ENCODE measurements at regions not wholly inside any gene's neighbourhood (a gene's known extent, or its start where the extent isn't known, plus 50 kb on each side); places are given as distances from the start of the nearest gene placed in this dataset.

DNA sequence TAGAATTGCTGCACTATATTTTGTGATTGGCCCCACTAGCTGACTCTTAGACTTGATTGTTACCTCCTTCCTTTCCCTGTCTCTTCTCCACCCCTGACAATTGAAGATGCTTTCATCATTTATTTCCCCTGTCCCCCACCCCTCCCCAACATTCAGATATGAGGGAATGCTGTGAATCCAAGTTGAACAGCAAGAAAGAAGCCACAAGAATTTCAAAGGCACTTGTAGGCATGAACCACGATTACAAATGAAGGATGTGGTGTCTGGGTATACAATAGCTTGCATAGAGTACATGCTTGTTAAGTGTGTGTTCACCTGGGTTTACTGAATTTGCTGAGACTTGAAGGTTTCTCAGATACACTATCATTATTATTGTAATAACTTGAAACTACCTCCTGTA is 78.3 kb upstream of the TRIO start:
- Mint-ChIP-seq H3K27me3 (ENCODE audit: low read depth) (no peaks in the 10 kb centered on the region), H3K9me3 (peaks cover 0 to 7% of the 10 kb centered on the region in 2 donors), H3K4me3 (no peak overlapping the region), H3K36me3 (ENCODE audit: insufficient read depth in 2 of 2) (no peaks in the 10 kb centered on the region), H3K4me1 (ENCODE audit: low read depth) (no peaks in the 10 kb centered on the region), H3K27ac (no peak overlapping the region)
- DNase-seq (no peak), ATAC-seq (replicated peaks in 1 of 2) (no peak)

DNA sequence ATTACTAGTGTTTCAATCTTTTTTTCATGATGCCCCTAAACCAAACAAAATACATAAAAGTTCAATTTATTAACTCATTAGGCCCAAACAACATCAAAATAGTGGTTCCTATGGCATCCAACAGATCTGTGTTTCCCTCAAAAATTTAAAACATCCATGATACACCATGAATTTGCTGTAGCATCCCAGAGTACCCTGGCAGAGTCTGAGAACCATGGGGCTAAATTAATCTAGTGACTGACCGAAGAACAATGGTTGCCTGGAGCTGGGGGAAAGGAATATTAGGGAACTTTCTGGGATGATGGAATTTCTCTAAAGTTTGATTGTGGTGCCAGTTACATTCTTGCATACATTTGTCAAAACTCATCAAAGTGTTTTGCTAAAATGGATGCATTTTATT is 79.5 kb upstream of the TRIO start:
- ATAC-seq (replicated peaks in 1 of 2): no peak
- no peaks in the 10 kb centered on the region for H3K27me3 Mint-ChIP-seq (ENCODE audit: low read depth)
- H3K36me3 Mint-ChIP-seq (ENCODE audit: insufficient read depth in 2 of 2): no peaks in the 10 kb centered on the region

DNA sequence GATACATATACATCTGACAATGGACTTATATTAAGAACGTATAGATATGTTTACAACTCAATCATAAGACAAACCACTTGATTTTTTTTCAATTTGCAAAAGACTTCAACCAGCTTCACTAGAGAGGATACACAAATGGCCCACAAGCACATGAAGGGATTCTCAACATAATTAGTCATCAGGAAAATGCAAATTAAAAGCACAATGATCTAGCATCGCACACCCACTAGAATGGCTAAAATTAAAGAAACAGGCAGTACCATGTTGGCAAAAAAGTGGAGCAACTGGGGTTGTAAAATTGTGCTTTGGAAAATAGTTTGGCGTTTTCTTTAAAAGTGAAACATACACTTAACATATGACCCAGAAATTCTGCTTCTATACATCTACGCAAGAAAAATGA is 80.0 kb upstream of the TRIO start:
- DNase-seq: no peak
- no peaks in the 10 kb centered on the region for H3K36me3 Mint-ChIP-seq (ENCODE audit: insufficient read depth in 2 of 2)
- H3K4me3 Mint-ChIP-seq: no peak overlapping the region
- H3K27ac Mint-ChIP-seq: no peak overlapping the region
- H3K4me1 Mint-ChIP-seq (ENCODE audit: low read depth): no peaks in the 10 kb centered on the region
- peaks cover 0 to 11% of the 10 kb centered on the region in 2 donors for H3K9me3 Mint-ChIP-seq
- H3K27me3 Mint-ChIP-seq (ENCODE audit: low read depth): no peaks in the 10 kb centered on the region
- ATAC-seq (replicated peaks in 1 of 2): no peak

More for the DNA sequence above, 79.5 kb upstream of the TRIO start:
- no peak for DNase-seq
- Mint-ChIP-seq H3K27ac (no peak overlapping the region), H3K4me1 (ENCODE audit: low read depth) (no peaks in the 10 kb centered on the region), H3K9me3 (peaks cover 0 to 11% of the 10 kb centered on the region in 2 donors), H3K4me3 (no peak overlapping the region)

DNA sequence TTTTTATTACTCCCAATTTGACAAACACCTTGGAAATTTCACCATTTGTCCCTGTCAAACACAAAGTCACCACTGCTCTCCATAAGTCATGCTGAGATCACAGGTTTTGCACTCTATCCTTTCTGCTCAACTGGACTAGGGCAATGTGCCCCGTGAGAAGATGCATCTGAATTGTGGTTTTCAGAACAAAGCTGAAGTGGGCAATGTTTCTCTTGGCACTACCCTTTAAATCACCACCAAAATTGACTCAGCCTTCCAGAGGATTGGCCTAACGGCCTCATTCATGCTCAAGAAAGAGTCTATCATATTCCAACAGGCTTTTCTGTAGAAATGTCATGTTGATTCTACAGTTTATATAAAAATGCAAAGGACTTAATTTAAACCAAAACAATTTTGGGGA is 81.0 kb upstream of the TRIO start:
- Mint-ChIP-seq H3K9me3 (peaks cover 0 to 11% of the 10 kb centered on the region in 2 donors), H3K4me3 (no peak overlapping the region), H3K27ac (no peak overlapping the region), H3K36me3 (ENCODE audit: insufficient read depth in 2 of 2) (no peaks in the 10 kb centered on the region), H3K4me1 (ENCODE audit: low read depth) (no peaks in the 10 kb centered on the region), H3K27me3 (ENCODE audit: low read depth) (no peaks in the 10 kb centered on the region)
- no peak for ATAC-seq (replicated peaks in 1 of 2)
- no peak for DNase-seq

DNA sequence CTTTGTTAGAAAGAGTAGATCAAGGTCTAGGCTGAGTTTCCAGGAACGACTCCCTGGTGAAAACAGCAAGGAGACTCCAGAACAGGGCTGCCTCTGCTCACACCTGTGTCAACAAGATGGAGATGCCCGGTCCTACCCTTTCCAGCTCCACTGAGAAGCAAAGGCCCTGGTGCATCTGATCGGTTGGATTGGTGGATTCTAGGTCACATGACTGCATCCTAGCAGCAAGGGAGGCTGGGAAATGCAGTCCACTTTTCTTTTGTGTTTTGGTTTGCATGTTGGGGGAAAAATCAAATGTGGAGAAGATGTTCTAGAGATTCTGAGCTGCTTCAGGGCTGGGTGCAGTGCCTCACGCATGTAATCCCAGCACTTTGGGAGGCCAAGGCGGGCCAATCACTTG is 82.0 kb upstream of the TRIO start:
- Mint-ChIP-seq H3K36me3 (ENCODE audit: insufficient read depth in 2 of 2) (no peaks in the 10 kb centered on the region), H3K9me3 (peaks cover 0 to 11% of the 10 kb centered on the region in 2 donors), H3K27ac (no peak overlapping the region), H3K27me3 (ENCODE audit: low read depth) (no peaks in the 10 kb centered on the region), H3K4me3 (no peak overlapping the region), H3K4me1 (ENCODE audit: low read depth) (no peaks in the 10 kb centered on the region)
- DNase-seq (no peak), ATAC-seq (replicated peaks in 1 of 2) (no peak)

DNA sequence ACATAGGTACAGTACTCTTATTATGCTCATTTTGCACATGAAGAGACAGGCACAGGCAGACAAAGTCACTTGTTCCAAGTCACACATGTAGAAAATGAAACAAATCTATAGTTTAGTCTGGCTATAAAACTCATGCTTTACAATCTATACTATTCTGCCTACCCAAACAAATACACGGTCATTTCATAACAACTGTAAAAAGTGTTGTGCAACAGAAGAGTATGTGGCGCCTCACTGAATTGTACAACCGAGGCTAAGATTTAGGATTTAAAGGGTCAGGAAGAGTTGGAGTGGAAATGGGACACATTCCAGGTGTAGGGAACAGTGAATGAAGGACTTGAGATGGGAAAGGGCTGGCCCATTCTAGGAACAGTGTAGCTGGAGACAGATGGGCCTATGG is 82.9 kb upstream of the TRIO start:
- H3K36me3 Mint-ChIP-seq (ENCODE audit: insufficient read depth in 2 of 2): no peaks in the 10 kb centered on the region
- no peak for DNase-seq
- H3K4me3 Mint-ChIP-seq: no peak overlapping the region
- ATAC-seq (replicated peaks in 1 of 2): no peak
- no peak overlapping the region for H3K27ac Mint-ChIP-seq
- H3K27me3 Mint-ChIP-seq (ENCODE audit: low read depth): no peaks in the 10 kb centered on the region
- H3K9me3 Mint-ChIP-seq: peaks cover 0 to 11% of the 10 kb centered on the region in 2 donors
- no peaks in the 10 kb centered on the region for H3K4me1 Mint-ChIP-seq (ENCODE audit: low read depth)

DNA sequence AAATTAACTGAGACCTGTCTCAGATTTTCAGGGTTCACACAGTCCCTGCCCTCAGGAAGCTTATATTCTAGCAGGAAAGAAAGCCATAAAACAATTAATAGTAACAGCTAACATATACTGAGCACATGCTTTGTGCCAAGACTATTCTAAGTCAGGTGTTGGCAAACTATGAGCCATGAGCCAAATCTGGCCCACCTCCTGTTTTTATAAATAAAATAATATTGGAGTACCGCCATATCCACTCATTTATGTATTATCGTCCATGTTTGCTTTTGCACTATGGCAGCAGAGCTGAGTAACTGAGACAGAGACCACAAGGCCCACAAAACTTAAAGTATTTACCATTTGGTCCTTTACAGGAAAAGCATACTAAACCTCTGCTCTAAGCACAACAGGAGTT is 83.3 kb upstream of the TRIO start:
- Mint-ChIP-seq H3K9me3 (peaks cover 0 to 11% of the 10 kb centered on the region in 2 donors), H3K4me3 (no peak overlapping the region), H3K27ac (no peak overlapping the region), H3K36me3 (ENCODE audit: insufficient read depth in 2 of 2) (no peaks in the 10 kb centered on the region), H3K27me3 (ENCODE audit: low read depth) (no peaks in the 10 kb centered on the region), H3K4me1 (ENCODE audit: low read depth) (no peaks in the 10 kb centered on the region)
- no peak for ATAC-seq (replicated peaks in 1 of 2)
- DNase-seq: no peak

DNA sequence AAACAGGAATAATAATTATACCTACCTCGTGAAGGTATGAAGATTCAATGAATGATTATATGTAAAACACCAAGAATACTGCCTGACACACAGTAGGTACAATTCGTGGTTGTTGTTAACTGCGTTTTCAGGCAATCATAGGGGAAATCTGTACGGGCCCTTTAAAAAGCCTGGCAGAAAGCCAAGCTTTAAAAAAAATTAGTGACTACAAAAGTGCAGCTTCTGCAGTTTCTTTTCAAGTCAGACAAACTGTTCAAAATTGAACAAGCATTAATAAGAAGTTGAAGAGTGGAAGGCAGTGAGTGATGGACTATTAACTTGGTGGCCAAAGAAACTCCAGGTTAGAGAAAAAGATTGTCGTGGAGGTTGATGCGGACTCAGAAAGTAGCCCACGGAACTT is 85.9 kb upstream of the TRIO start:
- H3K27me3 Mint-ChIP-seq (ENCODE audit: low read depth): no peaks in the 10 kb centered on the region
- peaks cover 0 to 11% of the 10 kb centered on the region in 2 donors for H3K9me3 Mint-ChIP-seq
- H3K27ac Mint-ChIP-seq: no peak overlapping the region
- no peaks in the 10 kb centered on the region for H3K36me3 Mint-ChIP-seq (ENCODE audit: insufficient read depth in 2 of 2)
- no peak for ATAC-seq (replicated peaks in 1 of 2)
- DNase-seq: no peak
- H3K4me3 Mint-ChIP-seq: no peak overlapping the region
- no peaks in the 10 kb centered on the region for H3K4me1 Mint-ChIP-seq (ENCODE audit: low read depth)

DNA sequence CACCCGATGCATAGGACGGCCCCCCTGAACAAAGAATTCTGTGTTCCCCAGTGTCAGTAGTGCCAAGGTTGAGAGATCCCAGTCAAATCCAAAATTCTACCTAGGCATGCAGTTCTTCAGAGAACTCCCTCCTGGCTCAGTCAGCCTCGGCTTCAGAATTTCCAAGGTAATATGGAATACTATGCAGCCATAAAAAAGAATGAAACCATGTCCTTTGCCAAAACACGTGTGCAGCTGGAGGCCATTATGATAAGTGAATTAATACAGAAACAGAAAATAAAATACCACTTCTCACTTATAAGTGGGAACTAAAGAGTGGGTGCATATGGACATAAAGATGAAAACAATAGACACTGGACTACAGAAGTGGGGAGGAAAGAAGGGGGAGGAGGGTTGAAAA is 87.1 kb upstream of the TRIO start:
- Mint-ChIP-seq H3K4me3 (no peak overlapping the region), H3K27ac (no peak overlapping the region), H3K36me3 (ENCODE audit: insufficient read depth in 2 of 2) (no peaks in the 10 kb centered on the region), H3K9me3 (peaks cover 0 to 9% of the 10 kb centered on the region in 2 donors), H3K4me1 (ENCODE audit: low read depth) (no peaks in the 10 kb centered on the region), H3K27me3 (ENCODE audit: low read depth) (no peaks in the 10 kb centered on the region)
- DNase-seq: no peak
- ATAC-seq (replicated peaks in 1 of 2): no peak

DNA sequence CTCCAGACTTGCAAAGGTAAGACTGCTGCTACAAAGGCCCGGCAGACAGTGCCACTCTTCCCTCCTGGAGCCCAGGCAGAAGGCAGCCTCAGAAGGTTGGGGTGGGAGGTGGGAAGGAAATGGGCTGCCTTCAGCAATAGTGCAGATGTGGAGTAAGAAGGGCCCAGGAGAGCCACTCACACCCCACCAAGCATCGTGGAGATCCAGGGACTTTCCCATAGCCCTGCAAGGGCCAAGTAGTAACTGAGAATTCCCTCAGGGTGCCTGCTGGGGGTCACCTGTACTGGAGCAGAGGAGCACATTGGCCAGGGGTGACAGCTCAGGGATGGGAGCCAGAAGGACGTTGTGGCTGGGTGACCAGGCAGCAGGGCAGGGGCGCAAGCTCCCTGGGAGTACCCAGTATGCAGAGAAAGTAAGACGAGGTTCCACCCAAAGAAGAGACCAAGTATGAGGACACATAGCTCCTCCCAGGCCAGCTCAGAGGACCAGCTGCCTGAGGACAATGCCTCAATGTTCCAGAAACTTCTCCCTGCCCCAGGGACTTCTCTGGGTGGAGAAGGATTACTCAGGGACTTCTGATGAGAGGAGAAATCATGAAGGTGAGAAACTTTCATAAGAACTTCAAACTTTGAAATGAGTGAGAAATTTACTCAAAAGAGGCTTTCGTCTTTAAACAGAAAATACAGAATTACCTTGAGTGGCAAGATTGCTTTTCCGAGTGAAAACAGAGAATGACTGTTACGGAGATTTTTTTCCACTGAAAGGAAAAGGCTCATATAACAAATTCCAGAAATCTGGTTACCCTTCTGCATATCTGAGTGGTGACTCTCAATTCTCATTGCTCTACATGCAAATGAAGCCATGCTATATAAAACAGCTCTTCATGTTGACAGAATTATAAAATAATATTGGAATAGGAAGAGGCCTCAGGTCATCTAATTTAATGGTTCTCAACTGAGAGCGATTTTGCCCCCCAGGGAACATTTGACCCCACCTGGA is 87.9 kb upstream of the TRIO start:
- no peak for DNase-seq
- no peaks in the 10 kb centered on the region for H3K36me3 Mint-ChIP-seq (ENCODE audit: insufficient read depth in 2 of 2)
- no peaks in the 10 kb centered on the region for H3K27me3 Mint-ChIP-seq (ENCODE audit: low read depth)
- H3K9me3 Mint-ChIP-seq: peaks cover 0 to 4% of the 10 kb centered on the region in 2 donors
- no peak overlapping the region for H3K27ac Mint-ChIP-seq
- no peaks in the 10 kb centered on the region for H3K4me1 Mint-ChIP-seq (ENCODE audit: low read depth)
- no peak overlapping the region for H3K4me3 Mint-ChIP-seq
- ATAC-seq (replicated peaks in 1 of 2): no peak

DNA sequence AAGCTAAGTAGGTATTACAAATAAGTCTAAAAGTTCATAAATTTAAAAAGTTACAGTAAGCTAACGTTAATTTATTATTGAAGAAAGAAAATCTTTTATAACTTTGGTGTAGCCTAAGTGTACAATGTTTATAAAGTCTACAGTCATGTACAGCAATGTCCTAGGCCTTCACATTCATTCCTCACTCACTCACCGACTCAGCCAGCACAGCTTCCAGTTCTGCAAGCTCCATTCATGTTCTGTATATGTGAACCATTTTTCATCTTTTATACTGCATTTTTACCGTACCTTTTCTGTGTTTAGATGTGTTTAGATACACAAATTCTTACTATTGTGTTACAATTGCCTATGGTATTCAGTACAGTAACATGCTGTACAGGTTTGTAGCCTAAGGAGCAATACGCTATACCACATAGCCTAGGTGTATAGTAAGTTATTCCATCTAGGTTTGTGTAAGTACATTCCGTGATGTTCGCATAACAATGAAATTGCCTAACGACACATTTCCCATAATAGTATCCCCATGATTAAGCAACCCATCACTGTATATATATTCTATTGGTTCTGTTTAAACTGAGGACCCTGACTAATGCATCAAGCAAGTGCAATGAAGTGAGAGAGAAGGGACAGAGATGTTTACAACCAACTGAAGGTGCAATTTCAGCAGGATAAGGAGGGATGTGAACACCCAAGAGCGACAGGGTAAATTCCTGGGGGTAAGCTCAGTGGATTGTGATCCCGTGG is 88.9 kb upstream of the TRIO start:
- Mint-ChIP-seq H3K9me3 (peaks cover 0 to under 1% of the 10 kb centered on the region in 2 donors), H3K4me3 (no peak overlapping the region), H3K36me3 (ENCODE audit: insufficient read depth in 2 of 2) (no peaks in the 10 kb centered on the region), H3K4me1 (ENCODE audit: low read depth) (no peaks in the 10 kb centered on the region), H3K27ac (no peak overlapping the region), H3K27me3 (ENCODE audit: low read depth) (no peaks in the 10 kb centered on the region)
- ATAC-seq (replicated peaks in 1 of 2): no peak
- no peak for DNase-seq

DNA sequence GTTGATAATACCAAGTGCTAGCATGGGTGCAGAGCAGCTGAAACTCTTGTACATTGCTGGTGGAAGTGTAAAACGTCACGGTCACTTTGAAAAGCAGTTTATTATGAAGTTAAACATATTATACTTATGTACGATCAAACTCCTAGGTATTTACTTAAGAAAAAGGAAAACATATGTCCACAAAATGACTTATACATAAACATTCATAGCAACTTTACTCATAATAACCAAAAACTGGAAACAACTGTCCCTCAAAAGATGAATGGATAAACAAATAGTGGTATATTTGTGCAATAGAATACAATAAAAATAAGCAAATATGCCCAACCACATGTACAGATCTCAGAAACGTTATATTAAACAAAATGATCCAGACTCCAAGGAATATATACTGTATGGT is 92.3 kb upstream of the TRIO start:
- DNase-seq: no peak
- H3K4me3 Mint-ChIP-seq: no peak overlapping the region
- no peak for ATAC-seq (replicated peaks in 1 of 2)
- no peaks in the 10 kb centered on the region for H3K9me3 Mint-ChIP-seq
- H3K4me1 Mint-ChIP-seq (ENCODE audit: low read depth): no peaks in the 10 kb centered on the region
- H3K36me3 Mint-ChIP-seq (ENCODE audit: insufficient read depth in 2 of 2): no peaks in the 10 kb centered on the region
- no peak overlapping the region for H3K27ac Mint-ChIP-seq
- peaks cover 7% of the 10 kb centered on the region for H3K27me3 Mint-ChIP-seq (ENCODE audit: low read depth)

DNA sequence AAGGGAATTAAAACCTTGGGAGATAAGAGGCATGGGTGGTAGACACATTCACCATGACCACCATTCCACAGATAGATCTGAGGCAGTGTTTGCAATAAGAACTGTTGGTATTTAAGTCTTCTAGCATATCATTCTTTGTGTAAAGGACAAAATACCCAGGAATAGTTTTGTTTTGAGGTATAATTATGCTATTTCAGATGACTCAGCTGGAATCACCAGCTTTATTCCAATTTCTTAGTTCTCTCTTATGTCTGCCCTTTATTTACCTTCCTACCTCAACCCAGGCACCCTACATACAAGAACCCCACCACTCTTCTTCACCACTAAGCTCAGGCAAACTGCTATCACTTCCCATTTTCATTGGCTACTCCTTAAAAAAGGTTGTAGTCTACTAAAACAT is 94.7 kb upstream of the TRIO start:
- ATAC-seq (replicated peaks in 1 of 2) (no peak), DNase-seq (no peak)
- H3K4me3 Mint-ChIP-seq: no peak overlapping the region
- peaks cover 7% of the 10 kb centered on the region for H3K27me3 Mint-ChIP-seq (ENCODE audit: low read depth)
- H3K27ac Mint-ChIP-seq: no peak overlapping the region
- no peaks in the 10 kb centered on the region for H3K4me1 Mint-ChIP-seq (ENCODE audit: low read depth)
- no peaks in the 10 kb centered on the region for H3K36me3 Mint-ChIP-seq (ENCODE audit: insufficient read depth in 2 of 2)
- H3K9me3 Mint-ChIP-seq: no peaks in the 10 kb centered on the region
